HCT116 (cell line): ENCODE measurements at regions not wholly inside any gene's neighbourhood (a gene's known extent, or its start where the extent isn't known, plus 50 kb on each side); places are given as distances from the start of the nearest gene placed in this dataset.

Source experiments
- EGR1 ChIP-seq: IDR thresholded peaks from 2 replicates; pipeline ENCODE4 v1.6.1; 2012; ENCODE audit warnings: low read depth
- EZH2 ChIP-seq: fragments of 200-600 bp; sonication (generic); IDR thresholded peaks from 2 replicates; pipeline ENCODE4 v1.6.1; 2017; ENCODE audit warnings: antibody characterized with exemption, mixed run types
- EZH2phosphoT487 ChIP-seq: fragments of 200-600 bp; IDR thresholded peaks from 2 replicates; pipeline ENCODE4 v1.6.1; 2018; ENCODE audit warnings: antibody characterized with exemption, borderline replicate concordance
- JUND ChIP-seq: IDR thresholded peaks from 2 replicates; pipeline ENCODE4 v1.6.1; 2012
- MAX ChIP-seq: IDR thresholded peaks from 2 replicates; pipeline ENCODE4 v1.6.1; 2012
- POLR2A ChIP-seq: IDR thresholded peaks from 2 replicates; pipeline ENCODE4 v1.7.0; 2011; ENCODE audit warnings: borderline replicate concordance; ENCODE audit not compliant: insufficient read depth, insufficient read length; ENCODE audit errors: extremely low read depth
- POLR2AphosphoS5 ChIP-seq: IDR thresholded peaks from 2 replicates; pipeline ENCODE4 v1.6.1; 2011; ENCODE audit warnings: mild to moderate bottlenecking, low read depth, low read length, moderate library complexity
- RAD21 ChIP-seq: IDR thresholded peaks from 2 replicates; pipeline ENCODE4 v1.6.1; 2012; ENCODE audit warnings: low read depth, mild to moderate bottlenecking
- SIN3A ChIP-seq: IDR thresholded peaks from 2 replicates; pipeline ENCODE4 v1.6.1; 2012; ENCODE audit warnings: low read depth
- TF ChIP-seq, protein P1 (sequence below), 3 experiments: fragments of 200-600 bp in 1 of 3; sonication (generic) in 1 of 3; IDR thresholded peaks in 2 of 3; conservative IDR thresholded peaks in 1 of 3; 2 replicates each; pipeline ENCODE4 v1.5.1; 2012 to 2017; ENCODE audit warnings: low read depth in 2 of 3, low read length in 2 of 3, antibody characterized with exemption in 1 of 3, borderline replicate concordance in 1 of 3, control low read depth in 1 of 3, mild to moderate bottlenecking in 1 of 3, mixed read lengths in 1 of 3, mixed run types in 1 of 3, moderate library complexity in 1 of 3; ENCODE audit not compliant: insufficient read depth in 1 of 3

DNA sequence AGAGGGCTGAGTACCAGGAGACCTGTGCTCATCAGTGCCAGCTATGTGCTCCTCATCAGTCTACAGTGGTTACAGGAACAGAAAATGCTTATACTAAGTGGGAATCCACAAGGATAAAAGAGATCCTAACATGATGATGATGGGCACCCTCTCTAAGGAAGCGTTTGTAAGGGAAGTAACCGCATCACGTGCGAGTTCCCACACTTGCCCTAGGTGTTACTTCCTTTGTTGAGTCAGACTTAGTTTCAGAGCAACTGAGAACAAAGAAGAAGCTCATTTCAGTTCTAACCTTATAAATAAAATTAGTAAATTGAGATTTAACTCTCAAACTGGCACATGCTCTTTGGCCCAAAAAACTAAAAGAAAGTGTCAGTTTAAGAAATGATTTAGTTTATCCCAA, 956.4 kb upstream of the TMEM132C start:
- TF ChIP-seq SIN3A (no peak), POLR2A (no peak), EGR1 (no peak), POLR2AphosphoS5 (no peak), EZH2 (no peak), MAX (no peak), JUND (no peak), RAD21 (no peak), EZH2phosphoT487 (no peak)
- TF ChIP-seq, protein P1, sequence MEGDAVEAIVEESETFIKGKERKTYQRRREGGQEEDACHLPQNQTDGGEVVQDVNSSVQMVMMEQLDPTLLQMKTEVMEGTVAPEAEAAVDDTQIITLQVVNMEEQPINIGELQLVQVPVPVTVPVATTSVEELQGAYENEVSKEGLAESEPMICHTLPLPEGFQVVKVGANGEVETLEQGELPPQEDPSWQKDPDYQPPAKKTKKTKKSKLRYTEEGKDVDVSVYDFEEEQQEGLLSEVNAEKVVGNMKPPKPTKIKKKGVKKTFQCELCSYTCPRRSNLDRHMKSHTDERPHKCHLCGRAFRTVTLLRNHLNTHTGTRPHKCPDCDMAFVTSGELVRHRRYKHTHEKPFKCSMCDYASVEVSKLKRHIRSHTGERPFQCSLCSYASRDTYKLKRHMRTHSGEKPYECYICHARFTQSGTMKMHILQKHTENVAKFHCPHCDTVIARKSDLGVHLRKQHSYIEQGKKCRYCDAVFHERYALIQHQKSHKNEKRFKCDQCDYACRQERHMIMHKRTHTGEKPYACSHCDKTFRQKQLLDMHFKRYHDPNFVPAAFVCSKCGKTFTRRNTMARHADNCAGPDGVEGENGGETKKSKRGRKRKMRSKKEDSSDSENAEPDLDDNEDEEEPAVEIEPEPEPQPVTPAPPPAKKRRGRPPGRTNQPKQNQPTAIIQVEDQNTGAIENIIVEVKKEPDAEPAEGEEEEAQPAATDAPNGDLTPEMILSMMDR (IDR thresholded peaks at IDR 0.05 in 2 of 3, conservative IDR thresholded peaks at IDR 0.05 in 1 of 3; ENCODE audit: borderline replicate concordance in 1 of 3, insufficient read depth in 1 of 3, low read depth in 2 of 3, low read length in 2 of 3) = no peak
